HFF-Myc (cell line): ENCODE measurements at regions not wholly inside any gene's neighbourhood (a gene's known extent, or its start where the extent isn't known, plus 50 kb on each side); places are given as distances from the start of the nearest gene placed in this dataset.
"Not testable (repeated sequence)": the region's sequence is repeated elsewhere in the genome, so short reads cannot be mapped to it uniquely, and the experiment has no call there.

Source experiments
- DNase-seq: peaks from one replicate; pipeline ENCODE4 v3.0.0-alpha.2; 2011; ENCODE audit warnings: low read depth; ENCODE audit errors: extremely low read depth
- H3K4me3 ChIP-seq: replicated peaks from 2 replicates; pipeline ENCODE4 v1.5.1; 2011; ENCODE audit warnings: low read depth, mild to moderate bottlenecking, control low read depth, low read length
- TF ChIP-seq, protein P1 (sequence below): IDR thresholded peaks from 2 replicates; pipeline ENCODE4 v1.5.1; 2012; ENCODE audit warnings: mild to moderate bottlenecking, low read depth, low read length, control low read depth; ENCODE audit errors: missing control alignments

DNA sequence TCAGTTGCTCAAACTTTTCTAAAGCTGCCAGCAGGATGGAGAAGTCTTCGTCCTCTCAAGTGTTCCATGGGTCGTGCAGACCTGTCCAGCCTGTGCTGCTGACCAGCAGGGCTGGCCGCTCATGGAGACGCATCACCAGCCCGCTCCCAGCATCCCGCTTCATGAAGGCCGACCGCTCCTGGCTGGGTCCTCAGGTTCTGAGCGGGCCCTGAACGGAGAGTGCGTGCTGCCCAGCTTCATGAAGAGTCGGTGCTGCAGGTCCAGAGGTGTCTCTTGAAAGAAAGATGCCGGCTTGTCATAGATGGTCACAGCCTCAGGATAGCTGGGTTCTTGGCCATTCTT lies 75.8 kb upstream of the KCNAB1 start:
- H3K4me3 ChIP-seq = no peak overlapping the region
- TF ChIP-seq, protein P1, sequence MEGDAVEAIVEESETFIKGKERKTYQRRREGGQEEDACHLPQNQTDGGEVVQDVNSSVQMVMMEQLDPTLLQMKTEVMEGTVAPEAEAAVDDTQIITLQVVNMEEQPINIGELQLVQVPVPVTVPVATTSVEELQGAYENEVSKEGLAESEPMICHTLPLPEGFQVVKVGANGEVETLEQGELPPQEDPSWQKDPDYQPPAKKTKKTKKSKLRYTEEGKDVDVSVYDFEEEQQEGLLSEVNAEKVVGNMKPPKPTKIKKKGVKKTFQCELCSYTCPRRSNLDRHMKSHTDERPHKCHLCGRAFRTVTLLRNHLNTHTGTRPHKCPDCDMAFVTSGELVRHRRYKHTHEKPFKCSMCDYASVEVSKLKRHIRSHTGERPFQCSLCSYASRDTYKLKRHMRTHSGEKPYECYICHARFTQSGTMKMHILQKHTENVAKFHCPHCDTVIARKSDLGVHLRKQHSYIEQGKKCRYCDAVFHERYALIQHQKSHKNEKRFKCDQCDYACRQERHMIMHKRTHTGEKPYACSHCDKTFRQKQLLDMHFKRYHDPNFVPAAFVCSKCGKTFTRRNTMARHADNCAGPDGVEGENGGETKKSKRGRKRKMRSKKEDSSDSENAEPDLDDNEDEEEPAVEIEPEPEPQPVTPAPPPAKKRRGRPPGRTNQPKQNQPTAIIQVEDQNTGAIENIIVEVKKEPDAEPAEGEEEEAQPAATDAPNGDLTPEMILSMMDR = no peak
- no peak for DNase-seq

DNA sequence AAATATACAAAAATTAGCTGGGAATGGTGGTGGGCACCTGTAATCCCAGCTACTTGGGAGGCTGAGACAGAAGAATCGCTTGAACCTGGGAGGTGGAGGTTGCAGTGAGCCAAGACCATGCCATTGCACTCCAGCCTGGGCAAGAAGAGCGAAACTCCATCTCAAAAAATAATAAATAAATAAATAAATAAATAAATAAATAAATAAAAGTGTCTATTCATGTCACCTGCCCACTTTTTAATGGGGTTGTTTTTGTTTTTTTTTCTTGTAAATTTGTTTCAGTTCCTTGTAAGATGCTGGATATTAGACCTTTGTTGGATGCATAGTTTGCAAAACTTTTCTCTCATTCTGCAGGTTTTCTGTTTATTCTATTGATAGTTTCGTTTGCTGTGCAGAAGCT lies 71.9 kb upstream of the KCNAB1 start:
- not testable (repeated sequence) for H3K4me3 ChIP-seq, DNase-seq

DNA sequence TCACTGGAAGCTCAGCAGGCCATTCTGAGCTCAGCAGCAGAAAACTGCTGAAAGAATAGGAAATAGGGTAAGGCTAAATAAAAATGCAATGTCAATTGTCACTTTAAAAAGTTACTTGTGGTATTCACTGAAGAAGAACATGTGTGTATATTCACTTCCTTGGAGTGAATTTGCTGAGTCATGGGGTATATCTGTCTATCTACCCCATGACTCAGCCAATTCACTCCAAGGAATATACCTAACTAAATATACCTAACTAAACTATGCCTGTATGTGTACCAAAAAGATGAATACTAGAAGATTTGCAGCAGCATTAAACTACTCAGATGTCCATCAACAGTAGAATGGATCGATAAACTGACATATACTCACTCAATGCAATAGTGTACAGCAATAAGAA lies 69.5 kb upstream of the KCNAB1 start:
- TF ChIP-seq, protein P1 = no peak
- no peak overlapping the region for H3K4me3 ChIP-seq
- DNase-seq = peak; percentile 2

DNA sequence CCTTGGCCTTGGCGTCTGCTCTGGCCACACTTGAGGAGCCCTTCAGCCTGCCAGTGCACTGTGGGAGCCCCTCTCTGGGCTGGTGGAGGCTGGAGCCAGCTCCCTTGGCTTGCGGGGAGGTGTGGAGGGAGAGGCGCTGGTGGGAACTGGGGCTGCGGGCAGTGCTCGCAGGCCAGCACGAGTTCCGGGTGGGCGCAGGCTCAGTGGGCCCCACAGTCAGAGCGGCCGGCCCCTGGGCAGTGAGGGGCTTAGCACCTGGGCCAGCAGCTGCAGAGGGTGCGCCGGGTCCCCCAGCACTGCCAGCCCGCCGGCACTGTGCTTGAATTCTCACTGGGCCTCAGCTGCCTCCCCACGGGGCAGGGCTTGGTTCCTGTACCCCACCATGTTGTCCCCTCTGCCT lies 68.7 kb upstream of the KCNAB1 start:
- TF ChIP-seq, protein P1 = no peak
- no peak overlapping the region for H3K4me3 ChIP-seq

DNA sequence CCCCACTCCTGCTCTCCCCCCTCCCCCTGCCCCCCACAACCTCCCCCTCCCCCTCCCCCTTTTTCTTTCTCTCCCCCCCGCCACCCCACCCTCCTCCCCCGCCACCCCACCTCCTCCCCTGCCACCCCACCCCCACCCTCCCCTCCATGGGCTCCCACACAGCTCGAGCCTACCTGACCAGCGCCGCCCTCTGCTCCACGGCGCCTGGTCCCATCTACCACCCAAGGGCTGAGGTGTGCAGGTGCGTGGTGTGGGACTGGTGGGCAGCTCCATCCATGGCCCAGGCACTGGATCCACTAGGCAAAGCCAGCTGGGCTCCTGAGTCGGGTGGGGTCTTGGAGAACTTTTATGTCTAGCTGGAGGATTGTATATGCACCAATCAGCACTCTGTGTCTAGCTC lies 68.3 kb upstream of the KCNAB1 start:
- H3K4me3 ChIP-seq = no peak overlapping the region
- TF ChIP-seq, protein P1 = no peak
- DNase-seq = no peak

More for the DNA sequence above, 68.7 kb upstream of the KCNAB1 start:
- no peak for DNase-seq

DNA sequence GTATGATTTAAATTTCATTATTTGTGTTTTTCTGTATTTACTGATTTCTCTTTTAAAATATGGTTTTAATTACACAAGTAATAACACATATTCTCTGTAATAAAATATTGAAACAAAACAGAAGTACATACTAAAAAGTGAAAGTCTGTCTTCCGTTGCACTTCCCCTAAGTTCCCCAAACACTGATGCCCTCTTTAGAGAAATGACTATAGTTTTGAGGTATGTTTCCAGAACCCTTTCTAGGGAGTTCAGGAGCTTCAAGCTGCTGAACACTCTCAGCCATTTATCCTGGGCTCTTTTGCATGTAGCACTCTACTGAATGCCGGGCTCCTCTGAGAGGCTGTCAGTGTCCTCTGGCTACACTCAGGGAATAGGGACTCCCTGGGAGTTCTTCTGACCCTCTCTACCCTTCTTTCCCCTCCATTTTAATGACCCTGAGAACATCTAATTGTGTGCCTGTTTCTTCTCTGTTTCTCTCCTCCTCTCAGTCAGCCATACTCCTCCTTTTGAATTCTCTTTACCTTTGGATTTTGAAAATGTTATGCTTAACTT lies 60.4 kb upstream of the KCNAB1 start:
- TF ChIP-seq, protein P1 = no peak
- no peak for DNase-seq
- no peak overlapping the region for H3K4me3 ChIP-seq

DNA sequence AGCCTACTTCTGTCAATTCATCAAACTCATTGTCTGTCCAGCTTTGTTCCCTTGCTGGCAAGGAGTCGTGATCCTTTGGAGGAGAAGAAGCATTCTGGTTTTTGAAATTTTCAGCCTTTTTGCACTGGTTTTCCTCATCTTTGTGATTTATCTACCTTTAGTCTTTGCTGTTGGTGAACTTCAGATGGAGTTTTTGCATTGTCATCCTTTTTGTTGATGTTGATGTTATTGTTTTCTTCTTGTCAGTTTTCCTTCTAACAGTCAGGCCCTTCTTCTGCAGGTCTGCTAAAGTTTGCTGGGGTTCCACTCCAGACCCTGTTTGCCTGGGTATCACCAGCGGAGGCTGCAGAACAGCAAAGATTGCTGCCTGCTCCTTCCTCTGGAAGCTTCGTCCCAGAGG lies 52.2 kb upstream of the KCNAB1 start:
- not testable (repeated sequence) for DNase-seq, H3K4me3 ChIP-seq

DNA sequence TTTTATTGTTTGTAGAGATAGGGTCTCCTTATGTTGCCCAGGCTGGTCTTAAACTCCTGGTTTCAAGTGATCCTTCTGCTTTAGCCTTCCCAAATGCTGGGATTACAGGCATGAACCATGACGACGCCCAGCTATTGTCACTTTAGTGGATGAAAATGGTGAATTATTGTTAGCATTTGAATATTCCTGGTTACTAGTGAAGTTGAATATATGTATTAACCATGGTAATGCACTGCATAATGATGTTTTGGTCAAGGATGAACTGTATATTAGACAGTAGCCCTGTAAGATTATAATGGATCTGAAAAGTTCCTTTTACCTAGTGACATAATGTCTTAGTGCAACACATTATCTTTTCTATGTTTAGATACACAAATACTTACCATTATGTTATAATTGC lies 50.4 kb upstream of the KCNAB1 start:
- no peak overlapping the region for H3K4me3 ChIP-seq
- no peak for DNase-seq
- TF ChIP-seq, protein P1 = no peak
